ENCODE measurements at regions not wholly inside any gene's neighbourhood (a gene's known extent, or its start where the extent isn't known, plus 50 kb on each side); places are given as distances from the start of the nearest gene placed in this dataset.

DNA sequence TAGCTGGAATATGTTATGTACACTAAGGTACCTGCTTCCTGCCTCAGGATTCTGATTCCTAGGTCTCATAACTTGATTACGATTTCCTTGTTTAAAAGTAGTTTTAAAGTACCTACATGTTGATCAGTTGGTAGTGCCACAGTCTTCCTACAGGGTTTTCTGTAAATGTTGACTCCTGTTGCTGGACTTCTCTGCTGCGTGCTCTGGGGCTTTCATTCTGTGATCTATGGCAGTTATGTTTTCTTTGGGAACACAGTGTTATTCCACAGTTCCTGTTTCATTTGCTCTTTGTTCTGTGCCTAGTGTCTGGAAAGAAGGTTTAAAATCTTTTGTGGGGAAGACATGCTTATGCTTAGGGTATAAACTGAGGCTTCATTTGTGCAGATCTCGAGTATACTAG lies 343.5 kb downstream of the PLK2 start:
- peak; percentile 6 to 62 for DNase-seq (ENCODE audit: low read depth in 2 of 2)

DNA sequence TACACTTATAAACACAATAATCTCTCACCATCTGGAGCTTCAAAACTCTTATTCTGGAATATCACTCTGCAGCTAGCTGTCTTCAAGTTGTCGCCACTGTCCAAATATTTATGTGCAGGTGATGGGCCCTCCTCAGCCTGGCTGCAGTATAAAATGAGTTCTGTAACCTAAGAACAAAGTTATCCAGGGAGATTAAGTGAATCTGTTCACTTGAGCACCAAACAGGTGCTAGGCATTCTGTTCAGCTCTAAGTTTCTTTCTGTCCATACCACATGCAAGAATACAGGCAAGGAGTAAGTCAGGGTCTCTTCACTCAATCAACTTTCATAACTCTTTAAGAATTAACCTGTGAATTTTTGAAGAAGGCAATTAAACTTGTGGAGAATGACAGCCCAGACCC lies 344.1 kb downstream of the PLK2 start:
- DNase-seq (ENCODE audit: low read depth in 2 of 2), result no peak

GRCh38 chr5:58114324-58114723 lies 345.6 kb downstream of the PLK2 start:
- no peak for DNase-seq (ENCODE audit: low read depth in 2 of 2)

GRCh38 chr5:58113172-58113571 lies 346.7 kb downstream of the PLK2 start:
- no peak for DNase-seq (ENCODE audit: low read depth in 2 of 2)

GRCh38 chr5:58108511-58108910 lies 351.4 kb downstream of the PLK2 start:
- no peak for DNase-seq (ENCODE audit: low read depth in 2 of 2)

DNA sequence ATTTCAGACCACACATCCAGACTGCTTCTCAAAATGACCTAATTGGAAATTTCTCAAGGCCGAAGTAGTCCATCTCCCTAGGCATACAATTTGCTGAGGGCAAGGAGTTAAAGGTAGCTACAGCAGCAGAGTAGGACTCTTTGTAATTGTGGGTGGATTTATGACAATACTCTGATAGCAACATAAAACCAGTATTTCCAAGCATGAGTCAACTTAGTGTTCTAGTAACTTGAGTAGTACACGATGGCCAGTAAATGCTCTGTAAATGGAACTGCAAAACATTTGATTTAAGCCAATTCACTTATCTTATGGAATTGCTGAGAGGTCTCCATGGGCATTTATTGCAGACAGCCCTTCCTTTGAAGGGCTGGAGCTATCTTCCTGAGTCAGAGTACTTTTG lies 352.2 kb downstream of the PLK2 start:
- DNase-seq (ENCODE audit: low read depth in 2 of 2), result no peak

- DNase-seq (ENCODE audit: low read depth in 2 of 2), result peak in 1 of 2 donors; percentile 59
Observed at GRCh38 chr5:58106754-58107410, 353.0 kb downstream of the PLK2 start.

DNA sequence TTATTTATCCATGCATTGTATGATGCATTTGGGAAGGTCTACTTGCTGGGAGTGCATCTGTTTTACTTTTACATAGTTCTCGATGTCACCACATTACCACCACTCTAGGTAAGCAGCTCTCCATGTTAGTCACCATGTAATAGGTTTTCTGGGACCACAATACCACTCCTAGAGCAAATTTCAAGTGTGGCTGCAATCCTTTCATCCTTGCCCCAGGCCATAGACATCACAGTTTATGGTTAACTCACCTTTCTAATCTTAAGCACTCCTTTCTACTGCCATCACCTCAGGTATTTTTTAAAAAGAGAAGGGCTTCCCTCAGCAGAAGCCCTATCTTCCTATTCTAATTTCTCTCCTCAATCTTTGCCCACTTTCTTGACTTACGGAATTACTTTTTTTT lies 354.1 kb downstream of the PLK2 start:
- DNase-seq (ENCODE audit: low read depth in 2 of 2), result no peak

DNA sequence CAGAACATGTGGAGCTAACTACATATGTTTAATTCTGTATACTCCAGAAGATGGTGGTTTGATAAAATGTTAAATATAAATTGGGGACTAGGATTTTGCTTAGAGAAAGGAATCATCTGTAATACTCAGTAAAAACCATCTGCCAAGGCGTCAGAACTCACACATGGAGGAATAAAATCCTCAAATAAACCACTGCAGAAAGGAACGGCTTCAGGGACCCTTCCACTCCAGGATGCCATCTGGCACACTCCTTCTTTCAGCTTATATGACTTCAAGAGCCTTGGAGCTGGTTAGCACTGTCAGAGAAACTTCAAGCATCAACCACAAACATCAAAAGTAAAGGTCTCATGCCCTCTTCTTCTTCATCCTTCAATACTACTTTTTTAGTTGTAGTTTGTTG lies 360.6 kb downstream of the PLK2 start:
- no peak for DNase-seq (ENCODE audit: low read depth in 2 of 2)

DNA sequence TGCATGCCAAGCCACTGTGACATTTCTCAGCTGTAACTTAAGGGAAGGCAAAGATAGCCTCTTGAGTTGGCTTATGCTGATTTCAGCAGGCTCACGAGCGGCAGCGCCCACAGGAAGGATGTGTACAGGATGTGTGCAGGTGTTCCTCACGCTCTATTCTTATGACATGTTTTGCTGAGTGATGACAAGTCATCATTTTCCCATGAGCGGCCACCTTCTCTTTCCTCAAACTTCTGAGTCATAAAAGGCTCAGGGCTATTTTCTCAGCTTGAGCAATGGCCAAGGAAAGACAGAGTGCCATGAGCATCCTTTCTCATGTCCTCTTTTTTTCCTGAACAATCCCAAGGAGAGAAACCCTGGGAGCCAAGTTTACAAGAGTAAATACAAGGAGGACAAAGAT lies 365.9 kb downstream of the PLK2 start:
- peak in 1 of 2 donors; percentile 77 for DNase-seq (ENCODE audit: low read depth in 2 of 2)

DNA sequence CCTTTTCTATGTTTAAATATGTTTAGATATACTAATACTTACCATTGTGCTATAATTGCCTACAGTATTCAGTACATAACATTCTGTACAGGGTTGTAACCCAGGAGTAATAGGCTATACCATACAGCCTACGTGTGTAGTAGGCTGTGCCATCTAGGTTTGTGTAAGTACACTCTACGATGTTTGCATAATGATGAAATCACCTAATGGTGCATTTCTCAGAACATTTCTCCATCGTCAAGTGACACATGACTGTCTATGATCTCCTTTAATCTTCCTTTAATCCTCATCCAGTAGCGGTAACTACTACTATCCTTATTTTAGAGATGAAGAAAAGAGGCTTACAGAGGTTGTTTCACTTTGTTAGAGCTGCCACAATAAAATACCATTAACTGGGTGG lies 369.2 kb downstream of the PLK2 start:
- DNase-seq (ENCODE audit: low read depth in 2 of 2), result no peak

- peak in 1 of 2 donors; percentile 96 for DNase-seq (ENCODE audit: low read depth in 2 of 2)
Observed at GRCh38 chr5:58088941-58089340, 370.9 kb downstream of the PLK2 start.

DNA sequence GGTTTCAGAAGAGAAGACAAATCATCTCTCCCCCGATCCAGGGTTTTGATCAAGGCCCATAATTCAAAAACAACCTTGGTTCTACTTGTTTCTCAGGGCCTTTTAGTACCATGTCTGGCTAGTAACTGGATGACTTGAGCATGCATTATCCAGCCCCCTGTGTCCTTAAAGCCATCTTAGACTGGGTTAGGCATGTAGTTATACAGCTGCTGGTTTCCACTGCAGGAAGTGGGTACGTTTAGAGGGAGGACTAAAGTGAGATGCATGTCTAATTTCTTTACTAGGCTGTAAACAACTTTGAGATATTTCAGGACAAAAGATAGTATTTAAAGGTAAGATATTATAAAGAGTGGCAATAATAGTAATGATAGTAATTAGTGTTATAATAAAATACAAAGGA lies 372.0 kb downstream of the PLK2 start:
- no peak for DNase-seq (ENCODE audit: low read depth in 2 of 2)

DNA sequence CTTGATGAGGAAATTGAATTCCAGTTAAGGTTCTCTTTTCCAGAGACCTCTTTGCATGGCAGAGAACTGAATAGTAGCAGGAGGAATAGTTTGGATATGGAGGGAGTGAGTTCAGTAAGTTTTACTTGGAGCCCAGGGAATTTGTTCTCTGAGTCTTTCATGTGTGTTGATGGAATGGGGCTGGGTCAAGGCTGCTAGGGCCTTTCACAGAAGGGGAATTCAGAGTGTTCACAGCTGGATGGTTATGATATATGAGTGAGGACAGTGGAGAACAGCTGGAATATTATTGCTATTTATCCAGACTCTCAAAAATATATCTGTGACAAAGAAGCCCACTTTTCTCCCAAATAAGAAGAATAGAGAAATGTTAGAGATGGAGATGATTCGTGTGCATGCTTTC lies 372.8 kb downstream of the PLK2 start:
- DNase-seq (ENCODE audit: low read depth in 2 of 2), result no peak

DNA sequence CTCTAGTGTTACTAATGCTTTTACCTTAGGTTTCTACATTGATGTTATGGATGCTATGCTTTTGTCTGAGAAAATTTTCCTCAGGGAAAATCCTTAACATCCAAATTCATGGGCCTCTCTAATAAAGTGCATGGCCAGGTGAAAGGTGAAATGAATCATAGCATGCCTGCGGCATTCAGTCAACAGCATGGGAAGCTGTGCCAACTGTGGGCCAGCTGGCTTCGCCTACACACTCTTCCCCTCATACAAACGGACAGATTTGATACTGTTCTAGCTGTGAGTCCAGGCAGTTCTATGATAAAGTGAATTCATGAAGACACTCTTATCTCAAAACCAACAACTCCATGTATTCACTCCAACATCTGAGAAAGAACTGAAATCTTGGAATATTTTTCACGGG lies 374.1 kb downstream of the PLK2 start:
- DNase-seq (ENCODE audit: low read depth in 2 of 2), result peak; percentile 44 to 88

DNA sequence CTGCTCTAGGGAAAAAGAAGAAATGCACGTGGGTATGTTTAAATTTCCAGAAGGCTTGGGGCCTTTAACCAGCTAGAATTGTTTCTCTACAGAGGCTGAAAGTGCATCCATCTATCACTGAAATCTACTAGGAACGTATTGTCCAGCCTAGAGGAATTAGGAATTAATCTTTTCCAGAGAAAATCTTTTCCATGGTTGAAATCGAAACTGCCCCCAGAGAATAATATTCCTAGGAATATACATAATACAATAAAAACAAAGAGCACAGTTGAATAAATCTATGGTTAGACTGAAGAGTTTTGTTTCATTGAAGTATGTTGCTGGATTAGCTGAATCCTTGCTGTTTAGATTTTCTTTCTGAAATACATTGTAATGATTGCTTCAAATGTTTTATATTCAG lies 378.5 kb downstream of the PLK2 start:
- DNase-seq (ENCODE audit: low read depth in 2 of 2), result no peak

DNA sequence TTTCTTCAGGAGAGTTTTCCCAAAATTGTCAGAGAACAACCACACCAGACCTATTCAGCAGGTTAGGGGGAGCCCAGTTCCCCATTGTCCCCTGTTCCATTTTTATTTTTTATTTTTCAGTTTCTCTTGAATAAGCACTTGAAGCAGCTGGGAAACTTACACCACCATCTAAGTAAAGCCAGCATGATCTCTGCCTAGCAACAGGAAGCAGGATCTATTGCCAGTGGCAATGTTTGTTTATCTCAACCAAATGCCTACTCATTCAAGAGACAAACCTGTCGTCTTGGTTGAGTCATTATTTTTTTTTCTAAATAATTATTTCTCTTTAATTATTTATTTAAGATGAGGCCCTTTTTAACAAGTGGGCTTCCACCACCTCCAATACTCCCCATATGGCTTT lies 379.3 kb downstream of the PLK2 start:
- DNase-seq (ENCODE audit: low read depth in 2 of 2), result peak in 1 of 2 donors; percentile 66

DNA sequence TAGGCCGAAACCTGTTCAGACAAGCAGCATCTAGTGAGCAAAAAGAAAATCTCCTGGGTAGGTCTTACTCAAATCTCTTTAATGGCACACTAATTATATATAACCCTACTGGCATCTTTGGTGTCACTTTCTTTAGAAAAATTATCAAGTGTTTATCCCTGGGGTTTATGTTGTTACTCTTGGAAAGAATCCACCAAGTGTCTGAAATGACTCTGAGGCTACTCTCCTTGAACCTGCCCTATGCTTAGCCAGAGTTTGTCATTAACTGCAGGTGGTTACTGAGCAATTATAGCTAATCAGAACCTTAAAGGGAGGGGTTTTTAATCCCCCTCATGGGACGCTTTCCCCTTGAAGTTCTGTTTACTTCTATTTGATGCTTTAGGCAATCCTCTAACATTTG lies 381.9 kb downstream of the PLK2 start:
- DNase-seq (ENCODE audit: low read depth in 2 of 2), result no peak

GRCh38 chr5:58077416-58077815 lies 382.5 kb downstream of the PLK2 start:
- DNase-seq (ENCODE audit: low read depth in 2 of 2), result peak in 1 of 2 donors; percentile 17

DNA sequence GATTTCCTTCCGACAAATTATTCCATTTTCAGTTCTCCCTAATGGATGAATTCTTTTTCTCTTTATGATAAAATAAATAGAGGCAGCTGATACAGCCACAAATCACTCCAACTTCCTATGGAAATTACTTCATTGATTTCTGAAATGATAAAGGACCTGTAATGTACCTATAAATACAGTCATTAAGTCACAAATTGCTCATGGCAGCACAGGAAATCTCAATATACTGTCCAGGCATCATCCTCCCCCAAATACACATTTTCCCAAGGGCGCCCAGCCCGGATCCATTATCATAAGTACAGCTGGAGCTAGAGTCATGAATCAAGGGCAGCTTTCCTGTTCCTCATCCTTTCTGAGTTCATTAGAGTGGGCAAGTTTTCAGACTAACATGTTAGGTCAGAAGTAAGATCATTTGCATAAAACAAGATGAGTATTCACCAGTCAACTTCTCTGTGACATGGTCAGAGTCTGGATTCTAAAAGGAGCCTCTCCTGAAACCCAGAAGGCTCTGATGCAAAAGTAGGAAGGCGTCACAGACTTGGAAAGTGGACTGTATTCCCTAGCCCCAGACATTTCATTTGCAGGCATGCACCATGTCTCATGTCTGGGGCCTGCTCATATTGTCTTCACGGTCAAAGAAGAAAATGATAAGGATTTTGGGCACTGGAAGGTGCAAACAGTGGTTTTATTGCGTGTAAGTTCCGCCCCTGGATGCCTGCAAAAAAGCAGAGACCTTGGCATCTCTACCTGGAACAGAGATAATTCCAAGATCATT lies 383.2 kb downstream of the PLK2 start:
- no peak for DNase-seq (ENCODE audit: low read depth in 2 of 2)

- DNase-seq (ENCODE audit: low read depth in 2 of 2), result no peak
Observed at GRCh38 chr5:58075907-58076306, 384.0 kb downstream of the PLK2 start.

GRCh38 chr5:58074717-58075116 lies 385.2 kb downstream of the PLK2 start:
- no peak for DNase-seq (ENCODE audit: low read depth in 2 of 2)

GRCh38 chr5:58074222-58074621 lies 385.7 kb downstream of the PLK2 start:
- DNase-seq (ENCODE audit: low read depth in 2 of 2), result no peak
